ENCODE measurements at regions not wholly inside any gene's neighbourhood (a gene's known extent, or its start where the extent isn't known, plus 50 kb on each side); places are given as distances from the start of the nearest gene placed in this dataset.

DNA sequence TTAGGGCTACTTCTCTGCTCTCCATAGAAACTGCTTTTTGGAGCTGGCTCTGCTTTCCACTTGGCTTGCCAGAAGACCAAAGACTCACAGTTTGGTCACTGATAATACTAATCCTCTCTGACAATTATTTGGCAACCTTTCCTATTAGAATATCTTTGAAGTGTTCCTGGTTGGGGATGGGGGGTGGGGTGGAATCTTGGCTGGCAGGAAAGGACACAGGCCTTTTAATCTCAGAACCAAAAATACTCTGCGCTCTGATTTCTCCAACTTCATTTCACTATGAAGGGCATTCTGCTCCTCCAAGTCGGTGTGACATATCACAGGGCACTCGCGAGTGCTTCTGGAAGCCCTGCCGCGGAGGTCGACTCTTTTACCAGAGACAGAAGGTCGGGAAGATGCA lies 1329.0 kb upstream of the WWC1 start:
- H3K4me2 ChIP-seq (replicated peaks; ENCODE audit: low read depth, low read length, poor library complexity, severe bottlenecking), result no peak overlapping the region
- ChIA-PET POLR2A (no interaction called here), CTCF (no interaction called here)
- Mint-ChIP-seq H3K4me3 (no peak overlapping the region), H3K9me3 (ENCODE audit: insufficient read depth) (peaks cover 10% of the 10 kb centered on the region), H3K4me1 (no peaks in the 10 kb centered on the region), H3K27me3 (no peaks in the 10 kb centered on the region), H3K27ac (no peak overlapping the region)
- H3K4me3 ChIP-seq (ENCODE audit: control extremely low read depth in 1 of 5, extremely low read depth in 1 of 5, insufficient read depth in 1 of 5, low read depth in 2 of 5, low read length in 4 of 5), result no peak overlapping the region
- no peaks in the 10 kb centered on the region for H3K4me1 ChIP-seq (ENCODE audit: control insufficient read depth in 2 of 2, insufficient read depth in 2 of 2, low read length in 2 of 2)
- H3K9me3 ChIP-seq (ENCODE audit: control extremely low read depth in 1 of 3, control insufficient read depth in 2 of 3, insufficient read depth in 1 of 3, low read length in 2 of 3), result peaks cover 0 to 4% (median 0%) of the 10 kb centered on the region in 3 donors
- no peak for TF ChIP-seq EZH2 (IDR thresholded peaks at IDR 0.05; ENCODE audit: borderline replicate concordance, insufficient read depth, low read depth, low read length, poor library complexity, severe bottlenecking)
- no peak for TF ChIP-seq CTCF (IDR thresholded peaks at IDR 0.05)
- no peak overlapping the region for H3K27ac ChIP-seq (ENCODE audit: low read length in 2 of 2)
- DNase-seq, result no peak
- no peaks in the 10 kb centered on the region for H3K79me2 ChIP-seq (ENCODE audit: control insufficient read depth, insufficient read depth, low read length)
- intact Hi-C loops (cut with micrococcal nuclease), result no loop called here
- no peaks in the 10 kb centered on the region for H3K27me3 ChIP-seq (replicated peaks in 1 of 4; ENCODE audit: control extremely low read depth in 1 of 4, control insufficient read depth in 3 of 4, insufficient read depth in 4 of 4, low read length in 3 of 4)
- ATAC-seq (ENCODE audit: low read depth), result no peak
- no peaks in the 10 kb centered on the region for H4K20me1 ChIP-seq (ENCODE audit: control insufficient read depth, insufficient read depth, low read length, poor library complexity, severe bottlenecking)
- no peak overlapping the region for H3K9ac ChIP-seq (ENCODE audit: low read length)
- H2AFZ ChIP-seq (ENCODE audit: insufficient read depth, low read depth, low read length, poor library complexity, severe bottlenecking), result no peak overlapping the region
- no peaks in the 10 kb centered on the region for H3K36me3 ChIP-seq (replicated peaks in 1 of 2; ENCODE audit: control extremely low read depth in 1 of 2, control insufficient read depth in 1 of 2, extremely low read depth in 1 of 2, insufficient read depth in 2 of 2, low read length in 1 of 2)
- WGBS (ENCODE audit: insufficient coverage), result 85% methylated on average over 7 of the region's 8 CpGs

GRCh38 chr5:166963596-166963995 lies 1327.8 kb upstream of the WWC1 start:
- Histone ChIP-seq H3K27ac (ENCODE audit: low read length in 2 of 2) (no peak overlapping the region), H3K4me3 (ENCODE audit: control extremely low read depth in 1 of 5, extremely low read depth in 1 of 5, insufficient read depth in 1 of 5, low read depth in 2 of 5, low read length in 4 of 5) (no peak overlapping the region), H3K4me2 (replicated peaks; ENCODE audit: low read depth, low read length, poor library complexity, severe bottlenecking) (no peak overlapping the region), H3K9ac (ENCODE audit: low read length) (no peak overlapping the region), H3K4me1 (ENCODE audit: control insufficient read depth in 2 of 2, insufficient read depth in 2 of 2, low read length in 2 of 2) (no peaks in the 10 kb centered on the region), H2AFZ (ENCODE audit: insufficient read depth, low read depth, low read length, poor library complexity, severe bottlenecking) (no peak overlapping the region), H3K36me3 (replicated peaks in 1 of 2; ENCODE audit: control extremely low read depth in 1 of 2, control insufficient read depth in 1 of 2, extremely low read depth in 1 of 2, insufficient read depth in 2 of 2, low read length in 1 of 2) (no peaks in the 10 kb centered on the region), H3K79me2 (ENCODE audit: control insufficient read depth, insufficient read depth, low read length) (no peaks in the 10 kb centered on the region), H3K9me3 (ENCODE audit: control extremely low read depth in 1 of 3, control insufficient read depth in 2 of 3, insufficient read depth in 1 of 3, low read length in 2 of 3) (peaks cover 0 to 4% (median 0%) of the 10 kb centered on the region in 3 donors), H4K20me1 (ENCODE audit: control insufficient read depth, insufficient read depth, low read length, poor library complexity, severe bottlenecking) (no peaks in the 10 kb centered on the region), H3K27me3 (replicated peaks in 1 of 4; ENCODE audit: control extremely low read depth in 1 of 4, control insufficient read depth in 3 of 4, insufficient read depth in 4 of 4, low read length in 3 of 4) (no peaks in the 10 kb centered on the region)
- ATAC-seq (ENCODE audit: low read depth) (no peak), DNase-seq (no peak)
- TF ChIP-seq CTCF (IDR thresholded peaks at IDR 0.05) (no peak), EZH2 (IDR thresholded peaks at IDR 0.05; ENCODE audit: borderline replicate concordance, insufficient read depth, low read depth, low read length, poor library complexity, severe bottlenecking) (no peak)
- intact Hi-C loops (cut with micrococcal nuclease), result no loop called here
- Mint-ChIP-seq H3K27me3 (no peaks in the 10 kb centered on the region), H3K4me1 (no peaks in the 10 kb centered on the region), H3K4me3 (no peak overlapping the region), H3K27ac (no peak overlapping the region), H3K9me3 (ENCODE audit: insufficient read depth) (peaks cover 10% of the 10 kb centered on the region)
- CTCF ChIA-PET, result no interaction called here
- POLR2A ChIA-PET, result no interaction called here
- no CpG with 5 or more reads among the region's 5 CpGs for WGBS (ENCODE audit: insufficient coverage)
